ENCODE measurements at regions not wholly inside any gene's neighbourhood (a gene's known extent, or its start where the extent isn't known, plus 50 kb on each side); places are given as distances from the start of the nearest gene placed in this dataset.
"Not testable (repeated sequence)": the region's sequence is repeated elsewhere in the genome, so short reads cannot be mapped to it uniquely, and the experiment has no call there.

GRCh38 chr21:9001890-9002663 is 1519.3 kb upstream of the TPTE start:
- not testable (repeated sequence) for ATAC-seq, DNase-seq

- not testable (repeated sequence) for ATAC-seq, DNase-seq
These were observed 1517.2 kb upstream of the TPTE start for GRCh38 chr21:9003909-9004814.

- ATAC-seq, DNase-seq: not testable (repeated sequence)
These were observed 1516.4 kb upstream of the TPTE start for GRCh38 chr21:9004815-9005518.

GRCh38 chr21:9005671-9006070 is 1515.7 kb upstream of the TPTE start:
- not testable (repeated sequence) for ATAC-seq, DNase-seq

- ATAC-seq, DNase-seq: not testable (repeated sequence)
These were observed 1515.3 kb upstream of the TPTE start for GRCh38 chr21:9006111-9006510.

- not testable (repeated sequence) for ATAC-seq, DNase-seq
These were observed 1514.6 kb upstream of the TPTE start for GRCh38 chr21:9006553-9007323.

GRCh38 chr21:9008636-9009035 is 1512.7 kb upstream of the TPTE start:
- no peak for DNase-seq
- ATAC-seq: no peak

- ATAC-seq, DNase-seq: not testable (repeated sequence)
These were observed 1511.9 kb upstream of the TPTE start for GRCh38 chr21:9009267-9010016.

GRCh38 chr21:9010121-9010795 is 1511.1 kb upstream of the TPTE start:
- not testable (repeated sequence) for ATAC-seq, DNase-seq

GRCh38 chr21:9010936-9011890 is 1510.2 kb upstream of the TPTE start:
- not testable (repeated sequence) for ATAC-seq, DNase-seq

GRCh38 chr21:9011916-9012315 is 1509.5 kb upstream of the TPTE start:
- ATAC-seq, DNase-seq: not testable (repeated sequence)

- not testable (repeated sequence) for DNase-seq, ATAC-seq
These were observed 1507.7 kb upstream of the TPTE start for GRCh38 chr21:9013502-9014242.

- not testable (repeated sequence) for ATAC-seq, DNase-seq
These were observed 1507.1 kb upstream of the TPTE start for GRCh38 chr21:9014243-9014734.

- ATAC-seq, DNase-seq: not testable (repeated sequence)
These were observed 1505.7 kb upstream of the TPTE start for GRCh38 chr21:9015483-9016197.

GRCh38 chr21:9017206-9017605 is 1504.2 kb upstream of the TPTE start:
- ATAC-seq, DNase-seq: not testable (repeated sequence)

- not testable (repeated sequence) for ATAC-seq, DNase-seq
These were observed 1502.6 kb upstream of the TPTE start for GRCh38 chr21:9018731-9019253.

Data from stimulated activated naive CD8-positive, alpha-beta T cell treated with anti-CD3 and anti-CD28 coated beads, Interleukin-15, Interleukin-2, amounts not matched to agents 100 U/mL and 50 U/mL, for 24 hours (primary cell).